ENCODE measurements at regions not wholly inside any gene's neighbourhood (a gene's known extent, or its start where the extent isn't known, plus 50 kb on each side); places are given as distances from the start of the nearest gene placed in this dataset.
"Not testable (repeated sequence)": the region's sequence is repeated elsewhere in the genome, so short reads cannot be mapped to it uniquely, and the experiment has no call there.

DNA sequence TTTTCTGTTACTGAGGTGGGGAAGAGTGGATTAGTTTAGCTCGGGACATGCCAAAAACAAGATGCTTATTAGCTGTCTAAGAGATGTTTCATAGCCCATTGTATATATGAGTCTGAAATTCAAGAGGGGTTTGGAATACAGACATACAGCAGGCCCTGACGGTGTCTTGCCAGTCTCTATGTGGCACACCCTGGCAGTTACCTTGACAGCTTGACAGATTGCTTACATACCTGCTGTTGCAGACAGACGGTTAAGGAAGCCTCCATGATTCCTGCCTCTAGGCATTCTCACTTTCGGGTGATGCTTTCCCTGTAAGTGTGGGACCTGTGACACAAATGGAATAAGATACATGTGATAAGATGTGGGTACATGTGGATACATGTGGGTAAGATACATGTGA, 95.0 kb downstream of the QRSL1 start:
- H3K9me3 ChIP-seq (ENCODE audit: insufficient read depth, low read length), result no peaks in the 10 kb centered on the region
- H4K20me1 ChIP-seq (ENCODE audit: low read depth, low read length), result no peaks in the 10 kb centered on the region
- H3K9me2 ChIP-seq (replicated peaks; ENCODE audit: insufficient read depth, low read length), result no peaks in the 10 kb centered on the region
- no peaks in the 10 kb centered on the region for H3K79me2 ChIP-seq (ENCODE audit: insufficient read depth, low read length)
- H3K27ac ChIP-seq (ENCODE audit: low read depth, low read length), result no peak overlapping the region
- H3K4me2 ChIP-seq (ENCODE audit: low read depth, low read length, poor library complexity, severe bottlenecking), result no peak overlapping the region
- H3K9ac ChIP-seq (ENCODE audit: low read length), result no peak overlapping the region
- H3K27me3 ChIP-seq (ENCODE audit: low read length), result no peaks in the 10 kb centered on the region
- TF ChIP-seq, protein P1, sequence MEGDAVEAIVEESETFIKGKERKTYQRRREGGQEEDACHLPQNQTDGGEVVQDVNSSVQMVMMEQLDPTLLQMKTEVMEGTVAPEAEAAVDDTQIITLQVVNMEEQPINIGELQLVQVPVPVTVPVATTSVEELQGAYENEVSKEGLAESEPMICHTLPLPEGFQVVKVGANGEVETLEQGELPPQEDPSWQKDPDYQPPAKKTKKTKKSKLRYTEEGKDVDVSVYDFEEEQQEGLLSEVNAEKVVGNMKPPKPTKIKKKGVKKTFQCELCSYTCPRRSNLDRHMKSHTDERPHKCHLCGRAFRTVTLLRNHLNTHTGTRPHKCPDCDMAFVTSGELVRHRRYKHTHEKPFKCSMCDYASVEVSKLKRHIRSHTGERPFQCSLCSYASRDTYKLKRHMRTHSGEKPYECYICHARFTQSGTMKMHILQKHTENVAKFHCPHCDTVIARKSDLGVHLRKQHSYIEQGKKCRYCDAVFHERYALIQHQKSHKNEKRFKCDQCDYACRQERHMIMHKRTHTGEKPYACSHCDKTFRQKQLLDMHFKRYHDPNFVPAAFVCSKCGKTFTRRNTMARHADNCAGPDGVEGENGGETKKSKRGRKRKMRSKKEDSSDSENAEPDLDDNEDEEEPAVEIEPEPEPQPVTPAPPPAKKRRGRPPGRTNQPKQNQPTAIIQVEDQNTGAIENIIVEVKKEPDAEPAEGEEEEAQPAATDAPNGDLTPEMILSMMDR (IDR thresholded peaks at IDR 0.05; ENCODE audit: insufficient read depth, low read length, poor library complexity, severe bottlenecking), result no peak
- no peak for TF ChIP-seq EZH2phosphoT487 (conservative IDR thresholded peaks at IDR 0.05; ENCODE audit: low read length)
- peaks cover 18% of the 10 kb centered on the region for H3F3A ChIP-seq (ENCODE audit: insufficient read depth)
- H2AFZ ChIP-seq (ENCODE audit: low read depth, low read length, severe bottlenecking), result no peak overlapping the region
- no peak overlapping the region for H3K4me3 ChIP-seq (ENCODE audit: insufficient read depth, low read length, poor library complexity, severe bottlenecking)
- H3K36me3 ChIP-seq (ENCODE audit: low read length), result no peaks in the 10 kb centered on the region

DNA sequence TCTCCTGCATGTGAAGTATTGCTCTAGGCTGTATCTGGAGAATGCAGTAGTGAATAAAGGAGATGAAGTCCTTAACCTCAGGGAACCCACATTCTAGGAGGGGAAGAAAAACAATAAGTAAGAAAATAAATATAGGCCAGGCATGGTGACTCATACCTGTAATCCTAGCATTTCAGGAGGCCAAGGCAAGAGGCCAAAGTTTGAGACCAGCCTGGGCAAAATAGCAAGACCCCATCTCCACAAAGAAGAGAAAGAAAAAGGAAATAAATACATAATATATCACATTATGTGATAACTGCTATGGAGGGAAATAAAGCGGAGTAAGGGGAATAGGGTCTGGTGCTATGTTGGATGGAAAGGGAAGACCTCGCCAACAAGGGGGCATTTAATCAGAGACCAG, 94.0 kb downstream of the QRSL1 start:
- not testable (repeated sequence) for H4K20me1 ChIP-seq (ENCODE audit: low read depth, low read length); H3K4me3 ChIP-seq (ENCODE audit: insufficient read depth, low read length, poor library complexity, severe bottlenecking); H3K36me3 ChIP-seq (ENCODE audit: low read length)

DNA sequence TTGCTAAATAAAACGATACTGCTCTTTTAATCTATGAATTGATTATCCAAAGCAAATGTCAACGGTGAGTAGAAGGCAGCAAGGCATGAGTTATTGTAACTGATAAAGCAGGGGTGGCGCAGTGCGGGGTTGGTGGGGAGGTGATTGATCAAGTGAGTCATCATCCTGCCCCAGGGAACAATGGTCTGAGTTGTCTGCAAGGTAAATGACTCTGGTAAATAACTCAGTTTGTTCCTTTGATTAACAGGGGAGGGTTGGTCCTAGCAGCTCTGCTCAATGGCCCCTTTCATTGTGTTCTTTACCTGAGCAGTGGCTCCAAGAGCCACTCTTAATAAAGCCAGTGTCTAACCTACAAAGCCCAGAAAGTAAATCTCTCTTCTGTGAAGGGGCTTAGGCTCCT, 91.8 kb downstream of the QRSL1 start:
- H3K79me2 ChIP-seq (ENCODE audit: insufficient read depth, low read length); H3K9ac ChIP-seq (ENCODE audit: low read length); H4K20me1 ChIP-seq (ENCODE audit: low read depth, low read length); H3K4me3 ChIP-seq (ENCODE audit: insufficient read depth, low read length, poor library complexity, severe bottlenecking); H3K9me3 ChIP-seq (ENCODE audit: insufficient read depth, low read length); H3K27ac ChIP-seq (ENCODE audit: low read depth, low read length); H3K27me3 ChIP-seq (ENCODE audit: low read length); H3K9me2 ChIP-seq (replicated peaks; ENCODE audit: insufficient read depth, low read length); H2AFZ ChIP-seq (ENCODE audit: low read depth, low read length, severe bottlenecking); H3K36me3 ChIP-seq (ENCODE audit: low read length); H3K4me2 ChIP-seq (ENCODE audit: low read depth, low read length, poor library complexity, severe bottlenecking): not testable (repeated sequence)
- peaks cover 23% of the 10 kb centered on the region for H3F3A ChIP-seq (ENCODE audit: insufficient read depth)

More for the DNA sequence above, 94.0 kb downstream of the QRSL1 start:
- H2AFZ ChIP-seq (ENCODE audit: low read depth, low read length, severe bottlenecking); H3K9ac ChIP-seq (ENCODE audit: low read length); H3K79me2 ChIP-seq (ENCODE audit: insufficient read depth, low read length); H3K4me2 ChIP-seq (ENCODE audit: low read depth, low read length, poor library complexity, severe bottlenecking); H3K27ac ChIP-seq (ENCODE audit: low read depth, low read length); H3K9me2 ChIP-seq (replicated peaks; ENCODE audit: insufficient read depth, low read length); H3K27me3 ChIP-seq (ENCODE audit: low read length); H3K9me3 ChIP-seq (ENCODE audit: insufficient read depth, low read length): not testable (repeated sequence)
- peaks cover 14% of the 10 kb centered on the region for H3F3A ChIP-seq (ENCODE audit: insufficient read depth)

All from SU-DHL-6 (cell line).